GM21381 (cell line): ENCODE measurements at regions not wholly inside any gene's neighbourhood (a gene's known extent, or its start where the extent isn't known, plus 50 kb on each side); places are given as distances from the start of the nearest gene placed in this dataset.
"Not testable (repeated sequence)": the region's sequence is repeated elsewhere in the genome, so short reads cannot be mapped to it uniquely, and the experiment has no call there.

ENCODE experiments used
- ATAC-seq: cut with Tn5 transposase; IDR thresholded peaks from one replicate; pipeline ENCODE4 v1.9.1; 2021; ENCODE audit warnings: mild to moderate bottlenecking, moderate library complexity; ENCODE audit not compliant: unreplicated experiment

DNA sequence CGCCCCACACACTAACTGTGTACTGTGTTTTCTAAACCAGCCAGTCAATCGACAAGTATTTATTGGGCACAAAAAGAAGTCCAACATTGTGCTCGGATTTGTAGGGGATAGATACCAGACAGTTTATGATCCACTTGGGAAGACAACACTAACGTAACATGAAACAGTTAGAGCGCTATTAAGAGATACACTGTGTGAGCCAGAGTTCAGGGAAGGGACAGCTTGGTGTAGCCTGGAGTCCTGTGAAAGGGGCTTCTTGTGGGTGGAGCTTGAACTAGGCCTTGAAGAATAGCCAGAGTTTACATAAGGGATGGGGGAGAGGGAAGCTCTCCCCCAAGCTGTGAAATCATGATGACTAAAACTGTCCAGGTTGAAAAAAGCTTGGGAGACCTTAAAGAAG, 176.4 kb upstream of the TCF4 start:
- no peak for ATAC-seq

GRCh38 chr18:55763805-55764204, 175.8 kb upstream of the TCF4 start:
- ATAC-seq: no peak

DNA sequence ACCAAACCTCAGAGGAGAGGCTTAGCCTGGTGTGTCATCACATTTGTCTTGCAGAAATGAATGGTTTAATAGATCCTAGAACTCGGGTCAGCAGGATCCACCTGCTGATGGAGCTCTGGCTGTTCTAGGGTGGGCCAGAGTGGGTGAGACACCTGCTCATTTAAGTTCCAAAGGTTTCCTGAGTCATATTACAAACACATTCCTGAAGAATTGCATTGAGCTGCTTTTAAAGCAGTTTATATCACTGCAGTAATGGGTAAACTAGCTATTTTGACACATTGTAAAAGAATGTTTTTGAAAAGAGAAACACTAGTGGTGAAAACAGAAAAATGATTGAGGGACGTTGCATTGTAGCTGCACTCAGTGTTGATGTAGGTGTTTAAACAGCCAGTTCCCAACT, 175.3 kb upstream of the TCF4 start:
- ATAC-seq: no peak

DNA sequence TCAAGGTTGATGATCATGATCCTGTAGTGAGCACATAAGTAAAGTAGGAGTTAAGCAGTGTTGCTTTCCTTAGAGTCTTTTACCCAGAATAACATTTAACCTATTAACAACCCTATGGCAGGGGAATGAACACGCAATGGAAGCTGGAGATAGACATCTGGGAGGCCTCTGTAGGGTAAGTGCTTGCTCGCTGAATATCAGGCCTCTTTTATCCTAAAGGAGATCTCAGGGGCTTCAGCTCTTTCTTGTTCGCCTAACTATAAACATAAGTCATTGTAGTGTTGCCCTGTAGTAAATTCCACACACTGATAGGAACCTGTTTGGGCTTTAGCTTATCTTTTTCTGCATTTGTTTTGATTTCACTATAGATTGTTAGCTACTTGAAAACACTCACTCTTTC, 174.4 kb upstream of the TCF4 start:
- ATAC-seq: no peak

DNA sequence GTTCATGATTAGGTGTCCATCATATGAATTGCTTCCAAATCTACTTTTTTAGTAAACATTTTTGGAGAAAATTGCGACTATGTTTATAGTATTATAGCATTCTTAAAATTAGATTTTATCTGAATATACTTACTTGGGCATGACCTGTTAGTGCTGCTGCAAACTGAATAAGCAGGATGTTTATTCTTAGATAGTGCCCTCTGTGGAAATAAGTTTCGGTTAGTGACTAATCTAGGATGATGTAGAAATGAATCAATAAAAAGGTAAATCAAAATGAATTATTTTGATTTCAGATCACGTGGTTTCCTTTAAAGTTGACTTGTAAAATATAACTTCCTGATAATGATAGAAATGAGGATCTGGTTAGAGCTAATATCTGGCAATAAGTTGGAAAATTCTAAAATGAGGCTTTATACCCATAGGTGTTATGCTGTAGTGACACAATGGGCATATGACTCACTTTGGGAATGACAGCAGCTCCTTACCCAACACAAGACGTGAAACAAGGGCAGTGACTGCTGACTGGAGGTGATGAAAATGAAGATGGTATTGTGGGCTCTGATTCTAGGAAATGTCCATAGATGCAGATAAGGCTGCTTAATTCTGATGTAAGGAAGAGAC, 165.8 kb upstream of the TCF4 start:
- no peak for ATAC-seq

- no peak for ATAC-seq
Observed at GRCh38 chr18:55751476-55751875, 163.5 kb upstream of the TCF4 start.

DNA sequence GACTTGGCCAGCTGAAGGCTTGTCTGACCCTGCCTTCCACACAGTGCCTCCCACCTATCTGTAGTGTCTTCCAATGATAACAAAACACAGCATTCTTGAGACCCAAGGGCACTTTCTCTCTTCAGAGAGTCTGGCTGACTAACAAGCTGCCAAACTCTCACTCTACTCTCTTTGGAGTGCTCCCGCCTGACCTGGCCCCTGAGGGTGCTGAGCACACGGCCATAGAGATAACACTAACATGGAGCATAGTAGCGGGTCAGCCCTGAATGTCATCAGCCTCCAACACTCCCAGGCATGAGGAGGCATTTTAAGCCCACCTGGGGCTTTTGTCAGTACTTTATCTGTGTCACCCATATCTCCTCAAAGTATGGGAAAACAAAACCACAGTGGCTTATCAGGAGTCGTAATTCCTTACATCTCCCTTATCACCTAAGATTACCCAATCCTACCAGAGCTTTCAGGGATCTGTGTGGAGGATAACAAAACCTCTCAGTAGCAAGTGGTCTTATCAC, 160.3 kb upstream of the TCF4 start:
- no peak for ATAC-seq

DNA sequence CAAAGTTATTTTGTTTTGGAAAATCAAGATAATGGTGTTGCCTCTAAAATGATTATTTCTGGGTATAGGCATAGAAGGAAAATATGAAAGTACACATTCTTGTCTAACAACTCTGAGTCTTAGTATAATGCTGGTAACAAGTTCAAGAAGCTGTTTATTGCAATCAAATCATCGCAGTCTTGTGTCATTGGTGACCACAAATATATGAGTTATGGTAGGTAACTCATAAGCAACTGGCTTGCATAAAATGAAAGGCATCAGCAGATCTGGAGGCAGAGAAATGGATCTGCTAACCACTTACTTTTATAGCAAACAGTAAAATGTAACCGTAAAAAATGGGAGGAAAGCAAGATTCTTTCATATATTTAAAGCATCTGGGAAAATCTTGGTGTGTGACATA, 156.2 kb upstream of the TCF4 start:
- no peak for ATAC-seq

DNA sequence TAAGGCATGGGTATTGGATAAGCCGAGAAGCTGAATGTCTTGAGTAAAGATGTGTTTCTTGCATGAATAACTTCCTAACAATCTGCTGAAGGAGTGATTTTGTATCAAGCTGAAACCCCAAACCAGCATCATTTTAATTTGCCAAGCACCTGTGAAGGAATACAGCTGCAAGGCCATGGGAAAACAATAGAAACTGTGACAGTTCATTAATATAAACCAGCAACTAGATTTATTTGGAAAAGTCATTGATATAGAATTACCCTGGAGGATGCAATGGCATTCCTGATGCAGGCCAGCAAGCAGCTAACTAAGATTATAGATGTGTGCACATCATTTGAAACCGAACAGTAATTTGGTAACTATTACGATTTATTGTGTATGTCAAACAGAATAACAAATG, 155.7 kb upstream of the TCF4 start:
- no peak for ATAC-seq

- ATAC-seq: no peak
Observed at GRCh38 chr18:55743133-55743532, 155.1 kb upstream of the TCF4 start.

DNA sequence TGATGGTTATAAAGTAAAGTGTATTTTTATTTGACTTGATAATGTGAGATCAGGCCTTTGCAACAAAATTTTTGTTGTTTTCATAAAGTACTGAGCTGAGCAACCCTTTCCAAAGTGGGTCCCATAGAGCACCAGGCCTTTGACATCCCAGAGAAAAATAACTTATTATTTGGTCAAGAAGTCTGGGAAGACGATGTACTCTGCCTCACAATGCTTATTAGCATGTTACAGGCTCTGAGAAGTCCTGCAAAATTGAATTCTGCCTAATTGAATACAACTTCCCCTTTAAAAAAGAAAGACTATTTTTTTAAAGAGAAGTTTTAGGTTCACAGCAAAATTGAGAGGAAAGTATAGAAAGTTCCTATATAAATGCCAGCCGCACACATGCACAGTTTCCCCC, 151.5 kb upstream of the TCF4 start:
- ATAC-seq: no peak

GRCh38 chr18:55738483-55739114, 150.6 kb upstream of the TCF4 start:
- ATAC-seq: no peak

DNA sequence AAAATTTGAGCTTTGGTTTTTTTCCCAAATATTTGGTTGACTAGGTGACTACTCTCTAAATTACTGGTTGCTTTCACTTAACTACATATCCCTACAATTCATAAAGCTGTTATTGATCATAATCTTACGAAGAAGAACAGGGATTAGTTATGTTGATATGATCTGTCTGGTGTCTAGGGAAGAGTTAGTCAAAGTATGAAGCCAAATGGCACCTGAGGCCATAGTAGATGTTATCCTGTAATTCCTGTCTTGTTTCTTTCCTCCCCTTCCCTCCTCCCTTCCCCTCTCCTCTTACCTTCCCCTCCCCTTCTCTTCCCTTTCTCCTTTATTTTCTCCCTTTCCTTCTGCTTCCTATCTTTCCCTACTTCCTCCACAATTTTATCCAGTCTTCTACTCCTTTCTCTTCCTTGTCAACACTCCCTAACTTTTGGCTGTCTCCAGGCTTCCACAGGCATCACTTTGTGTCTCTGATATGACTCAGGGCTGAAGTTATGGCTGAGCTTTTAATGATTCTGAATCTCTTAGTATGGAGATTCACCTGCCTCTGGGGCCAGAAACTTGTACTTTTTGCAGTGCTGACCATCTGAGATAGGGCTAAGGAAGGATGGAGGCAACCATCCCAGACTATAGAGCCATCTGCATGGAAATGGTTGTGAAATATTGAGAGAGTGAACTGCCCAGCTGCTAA, 149.9 kb upstream of the TCF4 start:
- no peak for ATAC-seq

GRCh38 chr18:55737266-55737665, 149.3 kb upstream of the TCF4 start:
- ATAC-seq: no peak

DNA sequence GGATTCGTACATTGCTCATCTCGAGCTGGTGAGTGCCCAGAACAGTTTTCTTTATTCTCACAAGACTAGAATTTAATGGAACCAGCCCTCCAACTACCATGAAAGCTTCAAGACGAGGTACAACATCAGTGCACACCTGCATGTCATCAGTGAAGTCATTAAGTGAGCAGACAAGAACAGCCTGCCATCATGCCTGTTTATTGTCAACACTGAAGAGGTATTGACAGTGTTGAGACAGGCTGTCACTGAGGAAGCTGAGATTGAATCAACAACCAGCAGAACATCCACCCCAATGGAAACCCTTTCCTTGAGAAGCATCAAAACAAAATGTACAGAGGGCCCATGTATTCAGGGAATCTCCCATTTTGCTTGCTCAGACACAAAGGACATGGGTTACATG, 148.0 kb upstream of the TCF4 start:
- ATAC-seq: no peak

DNA sequence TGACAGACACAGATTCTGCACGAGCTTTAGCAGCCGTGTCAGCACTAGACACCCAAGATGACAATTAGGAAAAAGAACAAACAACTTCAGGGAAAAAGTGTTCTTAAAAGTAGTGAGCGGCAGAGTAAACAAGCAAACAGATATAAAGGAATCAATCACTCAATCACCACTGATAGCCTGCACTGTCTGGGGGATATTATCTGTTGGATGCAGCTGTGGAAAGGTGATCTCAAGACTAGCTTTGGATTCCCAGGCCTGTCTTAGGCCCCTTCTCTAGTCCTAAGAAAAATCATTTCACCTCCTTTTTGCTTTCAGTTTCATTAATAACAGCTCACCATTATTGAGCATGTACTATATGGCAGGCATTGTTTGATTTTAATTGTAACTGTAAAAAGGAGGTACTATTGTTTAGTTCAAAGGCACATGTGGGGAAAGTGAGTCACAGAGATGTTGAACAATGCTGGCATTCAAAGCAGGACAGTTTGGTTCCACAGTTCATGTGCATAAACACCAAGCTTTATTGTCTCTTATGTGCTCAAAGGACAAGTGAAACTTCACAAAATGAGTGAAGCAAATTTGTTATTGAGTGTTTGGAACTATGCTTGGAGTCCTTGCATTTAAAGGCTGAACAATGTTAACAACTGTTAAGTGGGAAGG, 147.3 kb upstream of the TCF4 start:
- ATAC-seq: no peak

DNA sequence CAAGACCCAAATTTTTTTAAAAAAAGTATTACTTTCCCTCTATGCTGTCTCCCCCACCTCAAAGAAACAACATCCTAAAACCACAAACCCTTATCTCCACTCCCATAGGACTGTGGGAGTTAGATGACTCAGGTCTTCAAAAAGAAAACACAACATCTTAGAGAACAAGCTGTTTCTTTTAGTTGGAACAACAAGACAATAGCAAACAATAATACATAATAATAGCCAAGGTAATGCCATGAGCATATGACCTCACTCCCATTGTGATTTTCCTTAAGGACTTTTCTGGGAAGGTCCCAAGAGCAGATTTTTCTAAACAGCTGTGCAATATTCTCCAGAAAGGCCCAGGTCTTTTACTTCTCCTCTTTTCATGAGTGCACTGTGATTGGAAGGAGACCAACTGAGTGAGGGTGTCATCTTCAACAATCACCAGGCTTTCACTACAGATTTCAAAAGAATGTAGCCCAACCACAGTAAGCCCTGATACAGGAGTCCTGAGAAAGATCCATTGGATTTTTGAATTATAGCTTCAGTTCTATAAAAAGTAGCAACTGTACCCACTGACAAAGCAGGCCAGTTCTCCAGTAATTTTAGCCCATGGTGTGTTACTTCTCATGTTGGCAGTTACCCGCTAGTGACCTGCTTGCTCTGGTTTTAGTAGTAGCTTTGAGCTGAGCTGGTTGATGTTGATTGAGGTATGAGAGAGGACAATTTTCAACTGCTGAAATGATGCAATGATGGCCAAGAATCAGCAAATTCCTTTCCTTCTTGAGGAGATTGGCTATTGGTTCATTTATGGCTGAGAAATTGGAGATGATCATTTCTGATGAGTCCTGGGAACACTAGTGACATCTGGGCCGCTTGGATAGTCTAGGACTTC, 144.5 kb upstream of the TCF4 start:
- no peak for ATAC-seq

DNA sequence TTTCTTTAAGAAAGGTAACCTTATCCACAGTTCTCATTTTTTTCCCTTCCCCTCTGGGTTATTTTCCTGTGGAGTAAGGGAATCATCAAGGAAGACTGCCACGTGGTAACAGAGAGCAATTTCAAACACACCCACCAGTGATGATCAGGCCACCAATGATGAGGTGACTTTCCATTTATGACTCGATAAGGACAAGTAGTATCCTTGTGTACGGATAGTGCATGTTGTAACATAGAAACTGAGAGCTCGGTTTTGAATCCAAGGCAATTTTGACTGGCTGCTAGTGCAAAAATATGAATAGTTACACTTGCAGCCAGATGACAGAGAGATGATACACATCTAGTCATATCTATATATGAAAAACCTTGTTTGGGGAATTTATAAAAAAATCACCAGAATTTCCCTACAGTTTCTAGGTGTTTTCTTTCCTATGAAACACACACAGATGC, 143.6 kb upstream of the TCF4 start:
- ATAC-seq: no peak

DNA sequence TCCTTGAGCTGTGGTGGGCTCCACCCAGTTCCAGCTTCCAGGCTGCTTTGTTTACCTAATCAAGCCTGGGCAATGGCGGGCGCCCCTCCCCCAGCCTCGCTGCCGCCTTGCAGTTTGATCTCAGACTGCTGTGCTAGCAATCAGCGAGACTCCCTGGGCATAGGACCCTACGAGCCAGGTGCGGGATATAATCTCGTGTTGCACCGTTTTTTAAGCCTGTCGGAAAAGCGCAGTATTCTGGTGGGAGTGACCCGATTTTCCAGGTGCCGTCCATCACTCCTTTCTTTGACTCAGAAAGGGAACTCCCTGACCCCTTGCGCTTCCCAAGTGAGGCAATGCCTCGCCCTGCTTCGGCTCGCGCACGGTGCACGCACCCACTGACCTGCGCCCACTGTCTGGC, 133.0 kb upstream of the TCF4 start:
- ATAC-seq: not testable (repeated sequence)

DNA sequence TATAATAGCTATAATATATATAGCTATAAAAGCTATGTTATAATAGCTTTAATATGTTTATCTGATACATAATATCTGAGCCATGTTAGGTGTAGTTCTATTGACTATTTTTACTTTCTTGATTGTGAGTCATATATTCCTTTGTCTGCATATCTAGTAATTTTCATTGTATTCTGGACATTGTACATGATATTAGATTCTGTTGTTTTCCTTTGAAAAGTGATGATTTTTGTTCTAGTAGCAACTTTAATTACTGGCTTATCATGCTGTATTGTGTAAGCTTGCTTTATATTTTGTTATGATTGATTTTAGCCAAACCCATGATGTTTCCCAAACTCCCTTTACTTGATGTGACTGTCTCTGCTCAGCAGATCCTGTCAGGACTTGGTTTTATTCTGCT, 125.7 kb upstream of the TCF4 start:
- ATAC-seq: no peak

DNA sequence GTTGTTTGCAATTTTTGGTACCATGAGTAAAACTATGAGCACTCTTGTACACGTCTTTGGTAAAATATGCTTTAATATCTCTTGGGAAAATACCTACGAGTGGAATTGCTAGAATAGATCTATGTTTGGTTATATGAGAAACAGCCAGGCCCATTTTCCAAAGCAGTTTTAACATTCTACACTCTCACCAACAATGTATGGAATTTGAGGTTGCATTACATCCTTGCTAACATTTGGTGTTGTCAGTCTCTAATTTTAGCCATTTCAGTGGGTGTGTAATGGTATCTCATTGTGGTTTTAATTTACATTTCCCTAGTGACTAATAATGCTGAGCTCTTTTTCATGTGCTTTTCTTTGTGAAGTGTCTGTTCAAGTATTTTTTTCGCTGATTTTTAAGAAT, 118.9 kb upstream of the TCF4 start:
- ATAC-seq: no peak
